Eye (tissue), 1 donor: ENCODE measurements at regions not wholly inside any gene's neighbourhood (a gene's known extent, or its start where the extent isn't known, plus 50 kb on each side); places are given as distances from the start of the nearest gene placed in this dataset.

ENCODE experiments used
- DNase-seq: peaks from one replicate; pipeline ENCODE4 v3.0.0-alpha.2; 2015

GRCh38 chr7:25399000-25399750, 170.9 kb upstream of the NPVF start:
- no peak for DNase-seq

GRCh38 chr7:25402532-25402931, 174.2 kb upstream of the NPVF start:
- no peak for DNase-seq

GRCh38 chr7:25405736-25406135, 177.4 kb upstream of the NPVF start:
- no peak for DNase-seq

- DNase-seq: no peak
These were observed 178.8 kb upstream of the NPVF start for GRCh38 chr7:25407053-25407452.

- peak; percentile 78 for DNase-seq
These were observed 179.9 kb upstream of the NPVF start for GRCh38 chr7:25408012-25408687.

GRCh38 chr7:25408876-25409275, 180.6 kb upstream of the NPVF start:
- DNase-seq: peak; percentile 71

GRCh38 chr7:25409897-25410636, 181.8 kb upstream of the NPVF start:
- DNase-seq: peak; percentile 41

- DNase-seq: no peak
These were observed 192.5 kb upstream of the NPVF start for GRCh38 chr7:25420771-25421170.

- DNase-seq: peak; percentile 44
These were observed 195.8 kb upstream of the NPVF start for GRCh38 chr7:25424113-25424512.

- DNase-seq: no peak
These were observed 196.6 kb upstream of the NPVF start for GRCh38 chr7:25424855-25425254.

- no peak for DNase-seq
These were observed 199.4 kb upstream of the NPVF start for GRCh38 chr7:25427721-25428120.

- peak; percentile 5 for DNase-seq
These were observed 201.4 kb upstream of the NPVF start for GRCh38 chr7:25429731-25430130.

- no peak for DNase-seq
These were observed 202.1 kb upstream of the NPVF start for GRCh38 chr7:25430200-25430931.

GRCh38 chr7:25431956-25432450, 203.7 kb upstream of the NPVF start:
- no peak for DNase-seq

- DNase-seq: no peak
These were observed 204.5 kb upstream of the NPVF start for GRCh38 chr7:25432807-25433206.

- DNase-seq: no peak
These were observed 208.1 kb upstream of the NPVF start for GRCh38 chr7:25436413-25436812.

GRCh38 chr7:25437308-25437707, 209.0 kb upstream of the NPVF start:
- no peak for DNase-seq

GRCh38 chr7:25444991-25445390, 216.7 kb upstream of the NPVF start:
- DNase-seq: no peak

GRCh38 chr7:25448301-25448700, 220.0 kb upstream of the NPVF start:
- DNase-seq: no peak

GRCh38 chr7:25454020-25454419, 225.7 kb upstream of the NPVF start:
- DNase-seq: no peak

GRCh38 chr7:25454562-25455041, 226.3 kb upstream of the NPVF start:
- no peak for DNase-seq

- DNase-seq: no peak
These were observed 227.5 kb upstream of the NPVF start for GRCh38 chr7:25455683-25456251.
